ENCODE measurements at regions not wholly inside any gene's neighbourhood (a gene's known extent, or its start where the extent isn't known, plus 50 kb on each side); places are given as distances from the start of the nearest gene placed in this dataset.

- Histone ChIP-seq H3K27ac (ENCODE audit: low read depth in 2 of 2, low read length in 2 of 2) (no peak overlapping the region), H3K4me1 (ENCODE audit: control insufficient read depth in 2 of 3, insufficient read depth in 2 of 3, low read depth in 1 of 3, low read length in 3 of 3) (no peaks in the 10 kb centered on the region), H3K36me3 (ENCODE audit: control insufficient read depth in 2 of 3, insufficient read depth in 3 of 3, low read length in 3 of 3) (no peaks in the 10 kb centered on the region), H3K9ac (ENCODE audit: low read length in 3 of 3) (no peak overlapping the region), H3K4me3 (ENCODE audit: low read length in 3 of 3) (no peak overlapping the region), H3K9me3 (ENCODE audit: control insufficient read depth in 2 of 3, insufficient read depth in 1 of 3, low read length in 3 of 3) (peaks cover 0 to 3% (median 0%) of the 10 kb centered on the region in 3 donors), H3K27me3 (ENCODE audit: control insufficient read depth, insufficient read depth, low read length) (no peaks in the 10 kb centered on the region)
- TF ChIP-seq CTCF (IDR thresholded peaks at IDR 0.05; ENCODE audit: borderline replicate concordance, extremely low read depth, insufficient read depth) = no peak
- DNase-seq (no peak), FAIRE-seq (no peak)
- intact Hi-C loops (cut with DNase I) = no loop called here
These were observed 165.7 kb upstream of the PTPRK start for GRCh38 chr6:128686084-128686483.

GRCh38 chr6:128676456-128676855 is 156.1 kb upstream of the PTPRK start:
- no peak for TF ChIP-seq CTCF (IDR thresholded peaks at IDR 0.05; ENCODE audit: borderline replicate concordance, extremely low read depth, insufficient read depth)
- no peak for DNase-seq
- intact Hi-C loops (cut with DNase I) = no loop called here
- Histone ChIP-seq H3K4me1 (ENCODE audit: control insufficient read depth in 2 of 3, insufficient read depth in 2 of 3, low read depth in 1 of 3, low read length in 3 of 3) (no peaks in the 10 kb centered on the region), H3K9me3 (ENCODE audit: control insufficient read depth in 2 of 3, insufficient read depth in 1 of 3, low read length in 3 of 3) (no peaks in the 10 kb centered on the region), H3K36me3 (ENCODE audit: control insufficient read depth in 2 of 3, insufficient read depth in 3 of 3, low read length in 3 of 3) (no peaks in the 10 kb centered on the region), H3K4me3 (ENCODE audit: low read length in 3 of 3) (no peak overlapping the region), H3K9ac (ENCODE audit: low read length in 3 of 3) (no peak overlapping the region), H3K27me3 (ENCODE audit: control insufficient read depth, insufficient read depth, low read length) (no peaks in the 10 kb centered on the region), H3K27ac (ENCODE audit: low read depth in 2 of 2, low read length in 2 of 2) (no peak overlapping the region)
- FAIRE-seq = no peak

GRCh38 chr6:128672023-128672422 is 151.6 kb upstream of the PTPRK start:
- Histone ChIP-seq H3K9me3 (ENCODE audit: control insufficient read depth in 2 of 3, insufficient read depth in 1 of 3, low read length in 3 of 3) (no peaks in the 10 kb centered on the region), H3K9ac (ENCODE audit: low read length in 3 of 3) (no peak overlapping the region), H3K4me1 (ENCODE audit: control insufficient read depth in 2 of 3, insufficient read depth in 2 of 3, low read depth in 1 of 3, low read length in 3 of 3) (no peaks in the 10 kb centered on the region), H3K27me3 (ENCODE audit: control insufficient read depth, insufficient read depth, low read length) (no peaks in the 10 kb centered on the region), H3K4me3 (ENCODE audit: low read length in 3 of 3) (no peak overlapping the region), H3K36me3 (ENCODE audit: control insufficient read depth in 2 of 3, insufficient read depth in 3 of 3, low read length in 3 of 3) (no peaks in the 10 kb centered on the region), H3K27ac (ENCODE audit: low read depth in 2 of 2, low read length in 2 of 2) (no peak overlapping the region)
- TF ChIP-seq CTCF (IDR thresholded peaks at IDR 0.05; ENCODE audit: borderline replicate concordance, extremely low read depth, insufficient read depth) = no peak
- DNase-seq (no peak), FAIRE-seq (no peak)
- intact Hi-C loops (cut with DNase I) = no loop called here

GRCh38 chr6:128667339-128667858 is 147.0 kb upstream of the PTPRK start:
- H3K27me3 ChIP-seq (ENCODE audit: control insufficient read depth, insufficient read depth, low read length) = no peaks in the 10 kb centered on the region
- H3K36me3 ChIP-seq (ENCODE audit: control insufficient read depth in 2 of 3, insufficient read depth in 3 of 3, low read length in 3 of 3) = no peaks in the 10 kb centered on the region
- intact Hi-C loops (cut with DNase I) = no loop called here
- DNase-seq = no peak
- TF ChIP-seq CTCF (IDR thresholded peaks at IDR 0.05; ENCODE audit: borderline replicate concordance, extremely low read depth, insufficient read depth) = no peak
- H3K27ac ChIP-seq (ENCODE audit: low read depth in 2 of 2, low read length in 2 of 2) = no peak overlapping the region
- H3K4me3 ChIP-seq (ENCODE audit: low read length in 3 of 3) = no peak overlapping the region
- no peaks in the 10 kb centered on the region for H3K9me3 ChIP-seq (ENCODE audit: control insufficient read depth in 2 of 3, insufficient read depth in 1 of 3, low read length in 3 of 3)
- no peaks in the 10 kb centered on the region for H3K4me1 ChIP-seq (ENCODE audit: control insufficient read depth in 2 of 3, insufficient read depth in 2 of 3, low read depth in 1 of 3, low read length in 3 of 3)
- H3K9ac ChIP-seq (ENCODE audit: low read length in 3 of 3) = no peak overlapping the region
- FAIRE-seq = no peak

Data from kidney (tissue), 13 donors.